Stimulated activated naive B cell treated with anti-CD40 and anti-IgM and Interleukin-4, amounts not matched to agents 10 μg/mL and 1 μg/mL and 100 μg/mL, for 72 hours (primary cell): ENCODE measurements at regions not wholly inside any gene's neighbourhood (a gene's known extent, or its start where the extent isn't known, plus 50 kb on each side); places are given as distances from the start of the nearest gene placed in this dataset.

Experiments
- ATAC-seq, 2 donors: fragments of 150-1000 bp; cut with Tn5 transposase; replicated peaks; 2 replicates each; pipeline ENCODE4 v1.10.0; 2021; ENCODE audit warnings: moderate library complexity in 1 of 2
- DNase-seq: peaks from one replicate; pipeline ENCODE4 v3.0.0; 2021
- H3K27ac Mint-ChIP-seq: one replicate; pipeline ENCODE4 v1.8.0; 2022; ENCODE audit warnings: mild to moderate bottlenecking, mixed read lengths
- H3K27me3 Mint-ChIP-seq, 2 donors: one replicate each; pipeline ENCODE4 v1.8.0; 2022; ENCODE audit warnings: mixed read lengths in 2 of 2
- H3K36me3 Mint-ChIP-seq, 2 donors: one replicate each; pipeline ENCODE4 v1.8.0; 2022; ENCODE audit warnings: mixed read lengths in 2 of 2, mild to moderate bottlenecking in 1 of 2
- H3K4me1 Mint-ChIP-seq, 2 donors: one replicate each; pipeline ENCODE4 v1.8.0; 2022; ENCODE audit warnings: mixed read lengths in 2 of 2, mild to moderate bottlenecking in 1 of 2
- H3K4me3 Mint-ChIP-seq, 2 donors: one replicate each; pipeline ENCODE4 v1.8.0; 2022; ENCODE audit warnings: mild to moderate bottlenecking in 2 of 2, mixed read lengths in 2 of 2, moderate library complexity in 1 of 2
- H3K9me3 Mint-ChIP-seq, 2 donors: one replicate each; pipeline ENCODE4 v1.8.0; 2022; ENCODE audit warnings: mixed read lengths in 2 of 2, mild to moderate bottlenecking in 1 of 2

- no peaks in the 10 kb centered on the region for H3K27me3 Mint-ChIP-seq
- H3K36me3 Mint-ChIP-seq = no peaks in the 10 kb centered on the region
- DNase-seq = no peak
- H3K27ac Mint-ChIP-seq = no peak overlapping the region
- H3K4me3 Mint-ChIP-seq = no peak overlapping the region
- no peaks in the 10 kb centered on the region for H3K4me1 Mint-ChIP-seq
- H3K9me3 Mint-ChIP-seq = peaks cover 0 to 2% of the 10 kb centered on the region in 2 donors
- ATAC-seq = no peak
Measured at GRCh38 chr4:27568236-27568951, 707.8 kb downstream of the STIM2 start.

GRCh38 chr4:27568952-27569319 is 708.3 kb downstream of the STIM2 start:
- DNase-seq = no peak
- no peak for ATAC-seq
- H3K4me1 Mint-ChIP-seq = no peaks in the 10 kb centered on the region

GRCh38 chr4:27574743-27575142 is 714.1 kb downstream of the STIM2 start:
- ATAC-seq = no peak
- H3K36me3 Mint-ChIP-seq = no peaks in the 10 kb centered on the region
- no peaks in the 10 kb centered on the region for H3K4me1 Mint-ChIP-seq
- H3K4me3 Mint-ChIP-seq = no peak overlapping the region
- no peaks in the 10 kb centered on the region for H3K27me3 Mint-ChIP-seq
- peaks cover 5 to 6% of the 10 kb centered on the region in 2 donors for H3K9me3 Mint-ChIP-seq
- H3K27ac Mint-ChIP-seq = no peak overlapping the region
- no peak for DNase-seq

More at GRCh38 chr4:27568952-27569319, 708.3 kb downstream of the STIM2 start:
- peaks cover 0 to 4% of the 10 kb centered on the region in 2 donors for H3K9me3 Mint-ChIP-seq
- H3K4me3 Mint-ChIP-seq = no peak overlapping the region
- H3K36me3 Mint-ChIP-seq = no peaks in the 10 kb centered on the region
- no peak overlapping the region for H3K27ac Mint-ChIP-seq
- H3K27me3 Mint-ChIP-seq = no peaks in the 10 kb centered on the region

- no peaks in the 10 kb centered on the region for H3K4me1 Mint-ChIP-seq
- no peak overlapping the region for H3K4me3 Mint-ChIP-seq
- no peak for DNase-seq
- H3K36me3 Mint-ChIP-seq = no peaks in the 10 kb centered on the region
- no peaks in the 10 kb centered on the region for H3K27me3 Mint-ChIP-seq
- H3K9me3 Mint-ChIP-seq = peaks cover 8% of the 10 kb centered on the region in 2 donors
- H3K27ac Mint-ChIP-seq = no peak overlapping the region
- no peak for ATAC-seq
Measured at GRCh38 chr4:27577951-27578350, 717.3 kb downstream of the STIM2 start.

GRCh38 chr4:27592738-27593137 is 732.1 kb downstream of the STIM2 start:
- ATAC-seq = no peak
- no peak overlapping the region for H3K27ac Mint-ChIP-seq
- no peak for DNase-seq
- H3K27me3 Mint-ChIP-seq = no peaks in the 10 kb centered on the region
- H3K9me3 Mint-ChIP-seq = no peaks in the 10 kb centered on the region
- H3K4me3 Mint-ChIP-seq = no peak overlapping the region
- no peaks in the 10 kb centered on the region for H3K4me1 Mint-ChIP-seq
- no peaks in the 10 kb centered on the region for H3K36me3 Mint-ChIP-seq

- DNase-seq = no peak
- Mint-ChIP-seq H3K27ac (no peak overlapping the region), H3K36me3 (no peaks in the 10 kb centered on the region), H3K9me3 (no peaks in the 10 kb centered on the region), H3K4me1 (no peaks in the 10 kb centered on the region), H3K27me3 (no peaks in the 10 kb centered on the region), H3K4me3 (no peak overlapping the region)
- ATAC-seq = no peak
Measured at GRCh38 chr4:27594922-27595321, 734.3 kb downstream of the STIM2 start.

GRCh38 chr4:27595571-27596360 is 735.1 kb downstream of the STIM2 start:
- Mint-ChIP-seq H3K27ac (no peak overlapping the region), H3K4me1 (no peaks in the 10 kb centered on the region), H3K27me3 (no peaks in the 10 kb centered on the region), H3K36me3 (no peaks in the 10 kb centered on the region), H3K4me3 (no peak overlapping the region), H3K9me3 (no peaks in the 10 kb centered on the region)
- ATAC-seq (no peak), DNase-seq (no peak)

- H3K36me3 Mint-ChIP-seq = no peaks in the 10 kb centered on the region
- no peaks in the 10 kb centered on the region for H3K4me1 Mint-ChIP-seq
- peaks cover 0 to 10% of the 10 kb centered on the region in 2 donors for H3K9me3 Mint-ChIP-seq
- no peak overlapping the region for H3K4me3 Mint-ChIP-seq
- DNase-seq = no peak
- ATAC-seq = no peak
- no peak overlapping the region for H3K27ac Mint-ChIP-seq
- no peaks in the 10 kb centered on the region for H3K27me3 Mint-ChIP-seq
Measured at GRCh38 chr4:27602172-27602571, 741.5 kb downstream of the STIM2 start.

GRCh38 chr4:27604692-27605091 is 744.1 kb downstream of the STIM2 start:
- H3K27ac Mint-ChIP-seq = no peak overlapping the region
- no peak for DNase-seq
- H3K9me3 Mint-ChIP-seq = peaks cover 0 to 12% of the 10 kb centered on the region in 2 donors
- H3K36me3 Mint-ChIP-seq = no peaks in the 10 kb centered on the region
- H3K4me1 Mint-ChIP-seq = no peaks in the 10 kb centered on the region
- no peak overlapping the region for H3K4me3 Mint-ChIP-seq
- no peaks in the 10 kb centered on the region for H3K27me3 Mint-ChIP-seq
- no peak for ATAC-seq

GRCh38 chr4:27616166-27616565 is 755.5 kb downstream of the STIM2 start:
- Mint-ChIP-seq H3K9me3 (no peaks in the 10 kb centered on the region), H3K36me3 (no peaks in the 10 kb centered on the region), H3K4me1 (no peaks in the 10 kb centered on the region), H3K4me3 (no peak overlapping the region), H3K27me3 (no peaks in the 10 kb centered on the region), H3K27ac (no peak overlapping the region)
- no peak for ATAC-seq
- no peak for DNase-seq

GRCh38 chr4:27619435-27619834 is 758.8 kb downstream of the STIM2 start:
- ATAC-seq = no peak
- Mint-ChIP-seq H3K36me3 (no peaks in the 10 kb centered on the region), H3K27ac (no peak overlapping the region), H3K4me3 (no peak overlapping the region), H3K27me3 (no peaks in the 10 kb centered on the region), H3K4me1 (no peaks in the 10 kb centered on the region), H3K9me3 (peaks cover 0 to 2% of the 10 kb centered on the region in 2 donors)
- no peak for DNase-seq

- Mint-ChIP-seq H3K27ac (no peak overlapping the region), H3K9me3 (peaks cover 0 to 2% of the 10 kb centered on the region in 2 donors), H3K27me3 (no peaks in the 10 kb centered on the region), H3K4me1 (no peaks in the 10 kb centered on the region), H3K4me3 (no peak overlapping the region), H3K36me3 (no peaks in the 10 kb centered on the region)
- ATAC-seq (no peak), DNase-seq (no peak)
Measured at GRCh38 chr4:27620886-27621285, 760.2 kb downstream of the STIM2 start.

GRCh38 chr4:27624749-27625148 is 764.1 kb downstream of the STIM2 start:
- DNase-seq (no peak), ATAC-seq (no peak)
- Mint-ChIP-seq H3K36me3 (no peaks in the 10 kb centered on the region), H3K4me1 (no peaks in the 10 kb centered on the region), H3K27me3 (no peaks in the 10 kb centered on the region), H3K27ac (no peak overlapping the region), H3K4me3 (no peak overlapping the region), H3K9me3 (peaks cover 0 to 2% of the 10 kb centered on the region in 2 donors)

GRCh38 chr4:27628609-27629008 is 768.0 kb downstream of the STIM2 start:
- ATAC-seq = no peak
- no peak overlapping the region for H3K27ac Mint-ChIP-seq
- H3K36me3 Mint-ChIP-seq = no peaks in the 10 kb centered on the region
- DNase-seq = no peak
- no peaks in the 10 kb centered on the region for H3K9me3 Mint-ChIP-seq
- no peak overlapping the region for H3K4me3 Mint-ChIP-seq
- H3K4me1 Mint-ChIP-seq = no peaks in the 10 kb centered on the region
- no peaks in the 10 kb centered on the region for H3K27me3 Mint-ChIP-seq

GRCh38 chr4:27629532-27630225 is 769.0 kb downstream of the STIM2 start:
- Mint-ChIP-seq H3K36me3 (no peaks in the 10 kb centered on the region), H3K27me3 (no peaks in the 10 kb centered on the region)
- ATAC-seq = no peak

More at GRCh38 chr4:27629532-27630225, 769.0 kb downstream of the STIM2 start:
- Mint-ChIP-seq H3K27ac (no peak overlapping the region), H3K4me1 (no peaks in the 10 kb centered on the region), H3K9me3 (no peaks in the 10 kb centered on the region), H3K4me3 (no peak overlapping the region)
- no peak for DNase-seq
